GM19372 (cell line): ENCODE measurements at regions not wholly inside any gene's neighbourhood (a gene's known extent, or its start where the extent isn't known, plus 50 kb on each side); places are given as distances from the start of the nearest gene placed in this dataset.
"Not testable (repeated sequence)": the region's sequence is repeated elsewhere in the genome, so short reads cannot be mapped to it uniquely, and the experiment has no call there.

Experiments used
- ATAC-seq: cut with Tn5 transposase; IDR thresholded peaks from one replicate; pipeline ENCODE4 v1.9.1; 2021; ENCODE audit warnings: mild to moderate bottlenecking, low read depth, moderate library complexity; ENCODE audit not compliant: unreplicated experiment

- no peak for ATAC-seq
These were observed 76.9 kb upstream of the YWHAQ start for GRCh38 chr2:9707611-9708160.

GRCh38 chr2:9708683-9709538, 78.1 kb upstream of the YWHAQ start:
- no peak for ATAC-seq

GRCh38 chr2:9709539-9710285, 78.9 kb upstream of the YWHAQ start:
- no peak for ATAC-seq

- no peak for ATAC-seq
These were observed 79.5 kb upstream of the YWHAQ start for GRCh38 chr2:9710311-9710710.

- no peak for ATAC-seq
These were observed 81.5 kb upstream of the YWHAQ start for GRCh38 chr2:9712263-9712662.

GRCh38 chr2:9714630-9715214, 83.9 kb upstream of the YWHAQ start:
- no peak for ATAC-seq

GRCh38 chr2:9715238-9715637, 84.4 kb upstream of the YWHAQ start:
- ATAC-seq = no peak

- ATAC-seq = no peak
These were observed 87.2 kb upstream of the YWHAQ start for GRCh38 chr2:9717886-9718451.

- no peak for ATAC-seq
These were observed 89.7 kb upstream of the YWHAQ start for GRCh38 chr2:9720352-9721093.

GRCh38 chr2:9721344-9721743, 90.5 kb upstream of the YWHAQ start:
- ATAC-seq = no peak

- no peak for ATAC-seq
These were observed 91.7 kb upstream of the YWHAQ start for GRCh38 chr2:9722451-9722850.

- no peak for ATAC-seq
These were observed 93.8 kb upstream of the YWHAQ start for GRCh38 chr2:9724565-9724964.

GRCh38 chr2:9725106-9725505, 94.3 kb upstream of the YWHAQ start:
- no peak for ATAC-seq

- ATAC-seq = not testable (repeated sequence)
These were observed 95.2 kb upstream of the YWHAQ start for GRCh38 chr2:9726016-9726415.

GRCh38 chr2:9730523-9730922, 99.7 kb upstream of the YWHAQ start:
- not testable (repeated sequence) for ATAC-seq

GRCh38 chr2:9732824-9733223, 102.0 kb upstream of the YWHAQ start:
- no peak for ATAC-seq

- no peak for ATAC-seq
These were observed 103.5 kb upstream of the YWHAQ start for GRCh38 chr2:9734308-9734707.

- no peak for ATAC-seq
These were observed 104.5 kb upstream of the YWHAQ start for GRCh38 chr2:9735335-9735734.

- no peak for ATAC-seq
These were observed 105.2 kb upstream of the YWHAQ start for GRCh38 chr2:9736021-9736420.
